ENCODE measurements at regions not wholly inside any gene's neighbourhood (a gene's known extent, or its start where the extent isn't known, plus 50 kb on each side); places are given as distances from the start of the nearest gene placed in this dataset.

GRCh38 chr5:93887678-93888077 lies 146.3 kb upstream of the POU5F2 start:
- no peak for TF ChIP-seq POLR2AphosphoS5 (IDR thresholded peaks at IDR 0.05; ENCODE audit: low read depth, low read length)
- TF ChIP-seq TCF7L2 (IDR thresholded peaks at IDR 0.05; ENCODE audit: low read depth, low read length): no peak
- no peak for TF ChIP-seq REST (IDR thresholded peaks at IDR 0.05; ENCODE audit: insufficient read depth in 1 of 2, low read depth in 2 of 2, low read length in 1 of 2)
- no peak for TF ChIP-seq CTCF (IDR thresholded peaks at IDR 0.05)
- TF ChIP-seq SIN3A (IDR thresholded peaks at IDR 0.05; ENCODE audit: borderline replicate concordance, insufficient read depth, low read depth, low read length): no peak
- Histone ChIP-seq H3K9me3 (ENCODE audit: control insufficient read depth, insufficient read depth, low read depth, low read length) (no peaks in the 10 kb centered on the region), H3K27me3 (ENCODE audit: control insufficient read depth, insufficient read depth, low read length) (no peaks in the 10 kb centered on the region), H3K4me3 (ENCODE audit: low read depth in 2 of 2, low read length in 2 of 2) (no peak overlapping the region), H3K27ac (ENCODE audit: low read length) (no peak overlapping the region), H3K36me3 (ENCODE audit: control insufficient read depth, insufficient read depth, low read length) (no peaks in the 10 kb centered on the region), H3K4me1 (ENCODE audit: control insufficient read depth, insufficient read depth, low read length) (no peaks in the 10 kb centered on the region; the same call in 1 of the 2 replicates)
- in situ Hi-C loops (cut with HindIII; ENCODE audit: low pct_unique_long_range_greater_than_20kb, low sequenced_read_pairs) (no loop called here), intact Hi-C loops (cut with micrococcal nuclease; ENCODE audit: unreplicated experiment) (no loop called here)
- ChIA-PET CTCF (no interaction called here), POLR2A (no interaction called here)
- no TSS peak for BruUV-seq (replicated peaks)
- no peak for ATAC-seq
- no peak for DNase-seq (ENCODE audit: low read depth, low spot score)

- intact Hi-C loops (cut with micrococcal nuclease; ENCODE audit: unreplicated experiment) (no loop called here), in situ Hi-C loops (cut with HindIII; ENCODE audit: low pct_unique_long_range_greater_than_20kb, low sequenced_read_pairs) (no loop called here)
- CTCF ChIA-PET: no interaction called here
- DNase-seq (ENCODE audit: low read depth, low spot score): no peak
- POLR2A ChIA-PET: no interaction called here
- no peaks in the 10 kb centered on the region for H3K36me3 ChIP-seq (ENCODE audit: control insufficient read depth, insufficient read depth, low read length)
- no peak overlapping the region for H3K27ac ChIP-seq (ENCODE audit: low read length)
- H3K4me1 ChIP-seq (ENCODE audit: control insufficient read depth, insufficient read depth, low read length): no peaks in the 10 kb centered on the region; the same call in 1 of the 2 replicates
- no TSS peak for BruUV-seq (replicated peaks)
- TF ChIP-seq SIN3A (IDR thresholded peaks at IDR 0.05; ENCODE audit: borderline replicate concordance, insufficient read depth, low read depth, low read length) (no peak), REST (IDR thresholded peaks at IDR 0.05; ENCODE audit: insufficient read depth in 1 of 2, low read depth in 2 of 2, low read length in 1 of 2) (no peak), CTCF (IDR thresholded peaks at IDR 0.05) (no peak), TCF7L2 (IDR thresholded peaks at IDR 0.05; ENCODE audit: low read depth, low read length) (no peak), POLR2AphosphoS5 (IDR thresholded peaks at IDR 0.05; ENCODE audit: low read depth, low read length) (no peak)
- no peak for ATAC-seq
- H3K4me3 ChIP-seq (ENCODE audit: low read depth in 2 of 2, low read length in 2 of 2): no peak overlapping the region
- no peaks in the 10 kb centered on the region for H3K9me3 ChIP-seq (ENCODE audit: control insufficient read depth, insufficient read depth, low read depth, low read length)
- H3K27me3 ChIP-seq (ENCODE audit: control insufficient read depth, insufficient read depth, low read length): no peaks in the 10 kb centered on the region
Observed at GRCh38 chr5:93886917-93887361, 145.5 kb upstream of the POU5F2 start.

Data from Panc1 (cell line).